ENCODE measurements at regions not wholly inside any gene's neighbourhood (a gene's known extent, or its start where the extent isn't known, plus 50 kb on each side); places are given as distances from the start of the nearest gene placed in this dataset.

DNA sequence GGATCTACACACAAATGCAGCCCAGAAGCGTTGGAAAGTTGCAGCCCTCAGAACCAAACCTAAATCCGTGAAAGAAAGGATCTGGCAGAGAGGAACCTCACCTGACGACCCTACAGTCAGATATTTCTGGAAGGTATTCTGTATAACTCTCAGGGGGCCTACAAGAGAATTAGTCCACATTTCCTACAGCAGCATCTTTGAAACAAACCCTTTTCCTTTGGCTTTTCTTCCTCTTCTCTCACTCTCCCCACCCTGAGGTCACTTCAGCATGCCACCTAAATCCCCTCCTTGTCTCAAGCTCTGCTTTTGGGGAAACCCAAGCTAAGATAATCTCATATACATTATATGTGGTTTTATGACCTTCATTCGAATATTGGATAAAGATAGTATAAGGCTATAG, 719.0 kb upstream of the MIR17HG start:
- no peak for ATAC-seq
- CTCF ChIA-PET, result no interaction called here
- H3K4me1 Mint-ChIP-seq, result 0 out of 2 replicates have a peak, but pooled peaks cover 7% of the 10 kb centered on the region

DNA sequence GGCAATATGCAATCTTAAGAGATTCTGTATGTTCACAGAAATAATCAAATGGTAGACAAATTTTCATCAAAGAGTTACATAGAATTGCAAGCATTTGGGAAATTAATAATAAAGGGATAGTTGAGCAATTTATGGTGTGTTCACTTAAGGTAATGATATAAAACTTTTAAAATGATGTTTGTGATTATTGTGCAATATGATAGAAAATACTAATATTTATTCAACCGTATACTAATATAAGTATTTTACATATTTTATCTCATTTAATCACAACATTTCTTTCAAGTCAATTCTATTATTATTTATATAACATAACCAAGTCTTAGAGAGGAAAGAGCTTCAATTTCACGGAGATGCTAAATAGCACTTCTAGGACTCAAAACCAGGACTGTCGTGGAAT, 716.8 kb upstream of the MIR17HG start:
- Mint-ChIP-seq H3K9me3 (peaks cover 7% of the 10 kb centered on the region), H3K4me1 (0 out of 2 replicates have a peak, but pooled peaks cover 10% of the 10 kb centered on the region), H3K4me3 (no peak overlapping the region), H3K27me3 (ENCODE audit: low read depth) (no peaks in the 10 kb centered on the region), H3K27ac (no peak overlapping the region), H3K36me3 (no peaks in the 10 kb centered on the region)
- POLR2A ChIA-PET, result no interaction called here
- DNase-seq (ENCODE audit: low spot score) (no peak), ATAC-seq (no peak)
- CTCF ChIA-PET, result no interaction called here
- TF ChIP-seq, protein P1, sequence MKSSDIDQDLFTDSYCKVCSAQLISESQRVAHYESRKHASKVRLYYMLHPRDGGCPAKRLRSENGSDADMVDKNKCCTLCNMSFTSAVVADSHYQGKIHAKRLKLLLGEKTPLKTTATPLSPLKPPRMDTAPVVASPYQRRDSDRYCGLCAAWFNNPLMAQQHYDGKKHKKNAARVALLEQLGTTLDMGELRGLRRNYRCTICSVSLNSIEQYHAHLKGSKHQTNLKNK (CRISPR knock-in tag; IDR thresholded peaks at IDR 0.05), result no peak
- TF ChIP-seq MXD4 (CRISPR knock-in tag; IDR thresholded peaks at IDR 0.05; ENCODE audit: borderline replicate concordance) (no peak), CREB1 (CRISPR knock-in tag; IDR thresholded peaks at IDR 0.05) (no peak), FOXJ3 (CRISPR knock-in tag; IDR thresholded peaks at IDR 0.05; ENCODE audit: borderline replicate concordance) (no peak), SP1 (CRISPR knock-in tag; conservative IDR thresholded peaks at IDR 0.05) (no peak)
- TF ChIP-seq, protein P2, sequence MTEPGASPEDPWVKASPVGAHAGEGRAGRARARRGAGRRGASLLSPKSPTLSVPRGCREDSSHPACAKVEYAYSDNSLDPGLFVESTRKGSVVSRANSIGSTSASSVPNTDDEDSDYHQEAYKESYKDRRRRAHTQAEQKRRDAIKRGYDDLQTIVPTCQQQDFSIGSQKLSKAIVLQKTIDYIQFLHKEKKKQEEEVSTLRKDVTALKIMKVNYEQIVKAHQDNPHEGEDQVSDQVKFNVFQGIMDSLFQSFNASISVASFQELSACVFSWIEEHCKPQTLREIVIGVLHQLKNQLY (CRISPR knock-in tag; IDR thresholded peaks at IDR 0.05), result no peak
- TF ChIP-seq, protein P3, sequence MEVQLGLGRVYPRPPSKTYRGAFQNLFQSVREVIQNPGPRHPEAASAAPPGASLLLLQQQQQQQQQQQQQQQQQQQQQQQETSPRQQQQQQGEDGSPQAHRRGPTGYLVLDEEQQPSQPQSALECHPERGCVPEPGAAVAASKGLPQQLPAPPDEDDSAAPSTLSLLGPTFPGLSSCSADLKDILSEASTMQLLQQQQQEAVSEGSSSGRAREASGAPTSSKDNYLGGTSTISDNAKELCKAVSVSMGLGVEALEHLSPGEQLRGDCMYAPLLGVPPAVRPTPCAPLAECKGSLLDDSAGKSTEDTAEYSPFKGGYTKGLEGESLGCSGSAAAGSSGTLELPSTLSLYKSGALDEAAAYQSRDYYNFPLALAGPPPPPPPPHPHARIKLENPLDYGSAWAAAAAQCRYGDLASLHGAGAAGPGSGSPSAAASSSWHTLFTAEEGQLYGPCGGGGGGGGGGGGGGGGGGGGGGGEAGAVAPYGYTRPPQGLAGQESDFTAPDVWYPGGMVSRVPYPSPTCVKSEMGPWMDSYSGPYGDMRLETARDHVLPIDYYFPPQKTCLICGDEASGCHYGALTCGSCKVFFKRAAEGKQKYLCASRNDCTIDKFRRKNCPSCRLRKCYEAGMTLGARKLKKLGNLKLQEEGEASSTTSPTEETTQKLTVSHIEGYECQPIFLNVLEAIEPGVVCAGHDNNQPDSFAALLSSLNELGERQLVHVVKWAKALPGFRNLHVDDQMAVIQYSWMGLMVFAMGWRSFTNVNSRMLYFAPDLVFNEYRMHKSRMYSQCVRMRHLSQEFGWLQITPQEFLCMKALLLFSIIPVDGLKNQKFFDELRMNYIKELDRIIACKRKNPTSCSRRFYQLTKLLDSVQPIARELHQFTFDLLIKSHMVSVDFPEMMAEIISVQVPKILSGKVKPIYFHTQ (CRISPR knock-in tag; IDR thresholded peaks at IDR 0.05), result no peak
- TF ChIP-seq, protein P4, sequence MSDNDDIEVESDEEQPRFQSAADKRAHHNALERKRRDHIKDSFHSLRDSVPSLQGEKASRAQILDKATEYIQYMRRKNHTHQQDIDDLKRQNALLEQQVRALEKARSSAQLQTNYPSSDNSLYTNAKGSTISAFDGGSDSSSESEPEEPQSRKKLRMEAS (CRISPR knock-in tag; IDR thresholded peaks at IDR 0.05), result no peak
- TF ChIP-seq, protein P5, sequence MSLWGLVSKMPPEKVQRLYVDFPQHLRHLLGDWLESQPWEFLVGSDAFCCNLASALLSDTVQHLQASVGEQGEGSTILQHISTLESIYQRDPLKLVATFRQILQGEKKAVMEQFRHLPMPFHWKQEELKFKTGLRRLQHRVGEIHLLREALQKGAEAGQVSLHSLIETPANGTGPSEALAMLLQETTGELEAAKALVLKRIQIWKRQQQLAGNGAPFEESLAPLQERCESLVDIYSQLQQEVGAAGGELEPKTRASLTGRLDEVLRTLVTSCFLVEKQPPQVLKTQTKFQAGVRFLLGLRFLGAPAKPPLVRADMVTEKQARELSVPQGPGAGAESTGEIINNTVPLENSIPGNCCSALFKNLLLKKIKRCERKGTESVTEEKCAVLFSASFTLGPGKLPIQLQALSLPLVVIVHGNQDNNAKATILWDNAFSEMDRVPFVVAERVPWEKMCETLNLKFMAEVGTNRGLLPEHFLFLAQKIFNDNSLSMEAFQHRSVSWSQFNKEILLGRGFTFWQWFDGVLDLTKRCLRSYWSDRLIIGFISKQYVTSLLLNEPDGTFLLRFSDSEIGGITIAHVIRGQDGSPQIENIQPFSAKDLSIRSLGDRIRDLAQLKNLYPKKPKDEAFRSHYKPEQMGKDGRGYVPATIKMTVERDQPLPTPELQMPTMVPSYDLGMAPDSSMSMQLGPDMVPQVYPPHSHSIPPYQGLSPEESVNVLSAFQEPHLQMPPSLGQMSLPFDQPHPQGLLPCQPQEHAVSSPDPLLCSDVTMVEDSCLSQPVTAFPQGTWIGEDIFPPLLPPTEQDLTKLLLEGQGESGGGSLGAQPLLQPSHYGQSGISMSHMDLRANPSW (CRISPR knock-in tag; conservative IDR thresholded peaks at IDR 0.05; ENCODE audit: low read depth), result no peak

More for the DNA sequence above, 719.0 kb upstream of the MIR17HG start:
- DNase-seq (ENCODE audit: low spot score), result no peak
- Mint-ChIP-seq H3K4me3 (no peak overlapping the region), H3K9me3 (peaks cover 2% of the 10 kb centered on the region), H3K36me3 (no peaks in the 10 kb centered on the region), H3K27me3 (ENCODE audit: low read depth) (no peaks in the 10 kb centered on the region), H3K27ac (no peak overlapping the region)
- POLR2A ChIA-PET, result no interaction called here
- no peak for TF ChIP-seq SP1 (CRISPR knock-in tag; conservative IDR thresholded peaks at IDR 0.05)
- TF ChIP-seq HMGA2 (CRISPR knock-in tag; IDR thresholded peaks at IDR 0.05), result no peak
- TF ChIP-seq NR3C1 (CRISPR knock-in tag; conservative IDR thresholded peaks at IDR 0.05; ENCODE audit: low read depth), result no peak
- no peak for TF ChIP-seq CREB1 (CRISPR knock-in tag; IDR thresholded peaks at IDR 0.05)
- TF ChIP-seq ZNF423 (CRISPR knock-in tag; IDR thresholded peaks at IDR 0.05), result no peak
- no peak for TF ChIP-seq ZNF416 (CRISPR knock-in tag; IDR thresholded peaks at IDR 0.05)
- TF ChIP-seq, protein P6, sequence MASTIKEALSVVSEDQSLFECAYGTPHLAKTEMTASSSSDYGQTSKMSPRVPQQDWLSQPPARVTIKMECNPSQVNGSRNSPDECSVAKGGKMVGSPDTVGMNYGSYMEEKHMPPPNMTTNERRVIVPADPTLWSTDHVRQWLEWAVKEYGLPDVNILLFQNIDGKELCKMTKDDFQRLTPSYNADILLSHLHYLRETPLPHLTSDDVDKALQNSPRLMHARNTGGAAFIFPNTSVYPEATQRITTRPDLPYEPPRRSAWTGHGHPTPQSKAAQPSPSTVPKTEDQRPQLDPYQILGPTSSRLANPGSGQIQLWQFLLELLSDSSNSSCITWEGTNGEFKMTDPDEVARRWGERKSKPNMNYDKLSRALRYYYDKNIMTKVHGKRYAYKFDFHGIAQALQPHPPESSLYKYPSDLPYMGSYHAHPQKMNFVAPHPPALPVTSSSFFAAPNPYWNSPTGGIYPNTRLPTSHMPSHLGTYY (CRISPR knock-in tag; IDR thresholded peaks at IDR 0.05), result no peak
- no peak for TF ChIP-seq FOXJ3 (CRISPR knock-in tag; IDR thresholded peaks at IDR 0.05; ENCODE audit: borderline replicate concordance)
- no peak for TF ChIP-seq RELA (CRISPR knock-in tag; IDR thresholded peaks at IDR 0.05; ENCODE audit: borderline replicate concordance)
- TF ChIP-seq KAT7 (CRISPR knock-in tag; IDR thresholded peaks at IDR 0.05; ENCODE audit: borderline replicate concordance), result no peak
- TF ChIP-seq, protein P7, sequence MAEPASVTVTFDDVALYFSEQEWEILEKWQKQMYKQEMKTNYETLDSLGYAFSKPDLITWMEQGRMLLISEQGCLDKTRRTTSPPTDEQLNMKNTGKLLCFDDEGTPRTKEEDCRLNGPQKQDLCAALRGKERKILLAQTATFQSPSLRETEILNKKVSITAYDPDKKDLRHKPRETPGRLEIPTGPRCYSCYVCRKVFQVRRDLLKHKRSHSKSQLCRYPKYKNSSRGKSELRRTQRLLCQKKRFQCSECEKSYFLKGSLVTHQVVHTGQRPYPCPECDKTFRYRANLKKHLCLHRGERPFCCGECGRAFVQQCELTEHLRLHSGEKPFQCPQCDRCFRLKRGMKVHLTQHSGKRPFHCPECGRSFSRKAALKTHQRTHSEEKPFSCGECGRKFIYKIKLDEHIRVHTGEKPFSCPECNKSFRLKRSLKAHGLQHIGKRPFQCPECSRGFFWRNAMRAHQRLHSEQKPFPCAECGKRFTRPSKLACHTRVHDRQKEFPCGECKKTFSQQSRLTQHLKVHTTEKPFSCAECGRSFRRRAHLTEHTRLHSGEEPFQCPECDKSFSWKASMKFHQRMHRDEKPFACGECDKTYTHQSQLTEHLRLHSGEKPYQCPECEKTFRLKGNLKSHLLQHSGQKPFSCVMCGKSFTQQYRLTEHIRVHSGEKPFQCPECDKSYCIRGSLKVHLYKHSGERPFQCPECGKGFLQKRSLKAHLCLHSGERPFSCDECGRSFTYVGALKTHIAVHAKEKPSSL (CRISPR knock-in tag; conservative IDR thresholded peaks at IDR 0.05), result no peak
- TF ChIP-seq, protein P8, sequence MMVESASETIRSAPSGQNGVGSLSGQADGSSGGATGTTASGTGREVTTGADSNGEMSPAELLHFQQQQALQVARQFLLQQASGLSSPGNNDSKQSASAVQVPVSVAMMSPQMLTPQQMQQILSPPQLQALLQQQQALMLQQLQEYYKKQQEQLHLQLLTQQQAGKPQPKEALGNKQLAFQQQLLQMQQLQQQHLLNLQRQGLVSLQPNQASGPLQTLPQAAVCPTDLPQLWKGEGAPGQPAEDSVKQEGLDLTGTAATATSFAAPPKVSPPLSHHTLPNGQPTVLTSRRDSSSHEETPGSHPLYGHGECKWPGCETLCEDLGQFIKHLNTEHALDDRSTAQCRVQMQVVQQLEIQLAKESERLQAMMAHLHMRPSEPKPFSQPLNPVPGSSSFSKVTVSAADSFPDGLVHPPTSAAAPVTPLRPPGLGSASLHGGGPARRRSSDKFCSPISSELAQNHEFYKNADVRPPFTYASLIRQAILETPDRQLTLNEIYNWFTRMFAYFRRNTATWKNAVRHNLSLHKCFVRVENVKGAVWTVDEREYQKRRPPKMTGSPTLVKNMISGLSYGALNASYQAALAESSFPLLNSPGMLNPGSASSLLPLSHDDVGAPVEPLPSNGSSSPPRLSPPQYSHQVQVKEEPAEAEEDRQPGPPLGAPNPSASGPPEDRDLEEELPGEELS (CRISPR knock-in tag; IDR thresholded peaks at IDR 0.05), result no peak
- TF ChIP-seq RORB (CRISPR knock-in tag; IDR thresholded peaks at IDR 0.05), result no peak
- no peak for TF ChIP-seq ESRRA (CRISPR knock-in tag; IDR thresholded peaks at IDR 0.05; ENCODE audit: borderline replicate concordance)
- TF ChIP-seq ELF4 (CRISPR knock-in tag; IDR thresholded peaks at IDR 0.05; ENCODE audit: low read depth), result no peak
